Kidney glomerular epithelial cell (primary cell): ENCODE measurements at regions not wholly inside any gene's neighbourhood (a gene's known extent, or its start where the extent isn't known, plus 50 kb on each side); places are given as distances from the start of the nearest gene placed in this dataset.
A peak's percentile ranks its signal among the peaks of the same experiment; 100 is the strongest.

Source experiments
- DNase-seq: peaks from one replicate; lab custom pipeline; 2025; lab: John Stamatoyannopoulos, UW

GRCh38 chr4:136097676-136098075, 1434.6 kb downstream of the PCDH18 start:
- DNase-seq: no peak

GRCh38 chr4:136088211-136088867, 1444.0 kb downstream of the PCDH18 start:
- no peak for DNase-seq

- DNase-seq: no peak
Measured at GRCh38 chr4:136078976-136079375, 1453.3 kb downstream of the PCDH18 start.

GRCh38 chr4:136056748-136057147, 1475.5 kb downstream of the PCDH18 start:
- no peak for DNase-seq

- no peak for DNase-seq
Measured at GRCh38 chr4:136055360-136055759, 1476.9 kb downstream of the PCDH18 start.

GRCh38 chr4:136036744-136037143, 1495.5 kb downstream of the PCDH18 start:
- peak; percentile 25 for DNase-seq

- DNase-seq: no peak
Measured at GRCh38 chr4:136032391-136032790, 1499.9 kb downstream of the PCDH18 start.

GRCh38 chr4:136025540-136025939, 1506.8 kb downstream of the PCDH18 start:
- no peak for DNase-seq

- no peak for DNase-seq
Measured at GRCh38 chr4:136017556-136017955, 1514.7 kb downstream of the PCDH18 start.

- no peak for DNase-seq
Measured at GRCh38 chr4:136012220-136012619, 1520.1 kb downstream of the PCDH18 start.

GRCh38 chr4:136009258-136009832, 1522.9 kb downstream of the PCDH18 start:
- no peak for DNase-seq

GRCh38 chr4:136007991-136008390, 1524.3 kb downstream of the PCDH18 start:
- no peak for DNase-seq

GRCh38 chr4:136002316-136002715, 1530.0 kb downstream of the PCDH18 start:
- no peak for DNase-seq

GRCh38 chr4:136001791-136002190, 1530.5 kb downstream of the PCDH18 start:
- no peak for DNase-seq

- no peak for DNase-seq
Measured at GRCh38 chr4:136000246-136000645, 1532.0 kb downstream of the PCDH18 start.

- no peak for DNase-seq
Measured at GRCh38 chr4:135994360-135994759, 1537.9 kb downstream of the PCDH18 start.

- no peak for DNase-seq
Measured at GRCh38 chr4:135976860-135977259, 1555.4 kb downstream of the PCDH18 start.

- DNase-seq: no peak
Measured at GRCh38 chr4:135966936-135967335, 1565.4 kb downstream of the PCDH18 start.

GRCh38 chr4:135963009-135963408, 1569.3 kb downstream of the PCDH18 start:
- DNase-seq: no peak

GRCh38 chr4:135949931-135950330, 1582.4 kb downstream of the PCDH18 start:
- DNase-seq: peak; percentile 20

GRCh38 chr4:135948797-135949196, 1583.5 kb downstream of the PCDH18 start:
- no peak for DNase-seq

- DNase-seq: no peak
Measured at GRCh38 chr4:135941671-135942070, 1590.6 kb downstream of the PCDH18 start.

- DNase-seq: no peak
Measured at GRCh38 chr4:135934026-135934425, 1598.3 kb downstream of the PCDH18 start.

- no peak for DNase-seq
Measured at GRCh38 chr4:135927651-135928050, 1604.6 kb downstream of the PCDH18 start.
